GM12892 (cell line): ENCODE measurements at regions not wholly inside any gene's neighbourhood (a gene's known extent, or its start where the extent isn't known, plus 50 kb on each side); places are given as distances from the start of the nearest gene placed in this dataset.

Experiments
- POLR2A ChIP-seq: IDR thresholded peaks from 2 replicates; pipeline ENCODE4 v1.6.1; 2011; ENCODE audit warnings: low read depth, low read length, control low read depth
- TAF1 ChIP-seq: IDR thresholded peaks from 2 replicates; pipeline ENCODE4 v1.6.1; 2011; ENCODE audit warnings: low read depth, mild to moderate bottlenecking, control low read depth, low read length, borderline replicate concordance

GRCh38 chr14:30016002-30016401 lies 88.4 kb upstream of the PRKD1 start:
- no peak for TF ChIP-seq POLR2A
- TF ChIP-seq TAF1, result no peak
